ENCODE measurements at regions not wholly inside any gene's neighbourhood (a gene's known extent, or its start where the extent isn't known, plus 50 kb on each side); places are given as distances from the start of the nearest gene placed in this dataset.

DNA sequence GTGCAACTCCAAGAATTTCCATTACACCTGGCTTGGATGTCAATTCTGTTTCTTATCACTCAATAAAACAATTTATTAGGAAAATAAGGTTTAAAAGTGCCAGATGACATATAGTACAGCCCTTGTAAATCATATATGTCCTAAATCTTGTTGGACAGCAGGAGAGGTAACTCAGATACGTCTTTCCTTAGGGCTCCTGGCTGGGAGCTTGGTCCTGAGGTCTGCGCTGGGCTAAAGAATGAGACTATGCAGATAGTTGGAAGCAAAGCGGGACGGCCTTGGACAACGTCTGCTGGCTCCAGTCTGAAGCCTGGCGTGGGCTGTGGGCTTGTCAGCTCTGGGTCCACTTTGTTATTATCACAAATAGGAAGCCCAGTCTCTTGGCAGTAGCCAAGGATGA is 377.0 kb downstream of the DLEU7 start:
- TF ChIP-seq EZH2 (IDR thresholded peaks at IDR 0.05; ENCODE audit: insufficient read depth, low read length) = no peak
- TF ChIP-seq, protein P1, sequence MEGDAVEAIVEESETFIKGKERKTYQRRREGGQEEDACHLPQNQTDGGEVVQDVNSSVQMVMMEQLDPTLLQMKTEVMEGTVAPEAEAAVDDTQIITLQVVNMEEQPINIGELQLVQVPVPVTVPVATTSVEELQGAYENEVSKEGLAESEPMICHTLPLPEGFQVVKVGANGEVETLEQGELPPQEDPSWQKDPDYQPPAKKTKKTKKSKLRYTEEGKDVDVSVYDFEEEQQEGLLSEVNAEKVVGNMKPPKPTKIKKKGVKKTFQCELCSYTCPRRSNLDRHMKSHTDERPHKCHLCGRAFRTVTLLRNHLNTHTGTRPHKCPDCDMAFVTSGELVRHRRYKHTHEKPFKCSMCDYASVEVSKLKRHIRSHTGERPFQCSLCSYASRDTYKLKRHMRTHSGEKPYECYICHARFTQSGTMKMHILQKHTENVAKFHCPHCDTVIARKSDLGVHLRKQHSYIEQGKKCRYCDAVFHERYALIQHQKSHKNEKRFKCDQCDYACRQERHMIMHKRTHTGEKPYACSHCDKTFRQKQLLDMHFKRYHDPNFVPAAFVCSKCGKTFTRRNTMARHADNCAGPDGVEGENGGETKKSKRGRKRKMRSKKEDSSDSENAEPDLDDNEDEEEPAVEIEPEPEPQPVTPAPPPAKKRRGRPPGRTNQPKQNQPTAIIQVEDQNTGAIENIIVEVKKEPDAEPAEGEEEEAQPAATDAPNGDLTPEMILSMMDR (IDR thresholded peaks at IDR 0.05; ENCODE audit: insufficient read depth, low read depth, low read length) = no peak

Data from astrocyte (in vitro differentiated cells and primary cell).